IMR-90 (cell line): ENCODE measurements at regions not wholly inside any gene's neighbourhood (a gene's known extent, or its start where the extent isn't known, plus 50 kb on each side); places are given as distances from the start of the nearest gene placed in this dataset.

Source experiments
- ATAC-seq: fragments of 200-7000 bp; cut with Tn5 transposase; 2 replicates; pipeline ENCODE4 v1.9.1; 2020; ENCODE audit warnings: low read depth, mild to moderate bottlenecking, moderate library complexity
- BruUV-seq: library from RNA; stranded (reverse); fragments of 400-500 nt; replicated peaks from 2 replicates; lab custom pipeline; 2021; lab: Mats Ljungman, UMichigan
- CTCF ChIA-PET: fragments of 300-600 bp; formaldehyde crosslinking; extraction: SDS; loops from one replicate; lab custom pipeline; 2021; ENCODE audit warnings: antibody characterized with exemption; lab: Yijun Ruan, JAX
- POLR2A ChIA-PET: fragments of 300-600 bp; sonication (Branson Sonifier 250); formaldehyde crosslinking; loops from one replicate; lab custom pipeline; 2022; ENCODE audit warnings: antibody characterized with exemption; ENCODE audit not compliant: unreplicated experiment; lab: Charles Lee
- DNase-seq: peaks from one replicate; pipeline ENCODE4 v3.0.0; 2013
- H2AFZ ChIP-seq: replicated peaks from 2 replicates; pipeline ENCODE3; 2013; ENCODE audit warnings: low read length, mild to moderate bottlenecking; ENCODE audit not compliant: poor library complexity
- H2AK5ac ChIP-seq: 2 replicates; pipeline ENCODE4 v1.6.1; 2013; ENCODE audit warnings: low read depth, low read length, inconsistent platforms
- H2AK9ac ChIP-seq: replicated peaks from 2 replicates; pipeline ENCODE3; 2013; ENCODE audit warnings: mild to moderate bottlenecking, low read depth, low read length, moderate library complexity; ENCODE audit not compliant: poor library complexity
- H2BK120ac ChIP-seq: 2 replicates; pipeline ENCODE4 v1.6.1; 2013; ENCODE audit warnings: low read depth, low read length, inconsistent platforms
- H2BK15ac ChIP-seq: 3 replicates; pipeline ENCODE4 v1.6.1; 2013; ENCODE audit warnings: low read depth, low read length, inconsistent platforms
- H2BK20ac ChIP-seq: 2 replicates; pipeline ENCODE4 v1.6.1; 2013; ENCODE audit warnings: low read depth, mild to moderate bottlenecking, inconsistent platforms, low read length, moderate library complexity
- H2BK5ac ChIP-seq: 2 replicates; pipeline ENCODE4 v1.6.1; 2013; ENCODE audit warnings: mild to moderate bottlenecking, low read depth, low read length, inconsistent platforms; ENCODE audit not compliant: poor library complexity, severe bottlenecking
- H3K14ac ChIP-seq: replicated peaks from 2 replicates; pipeline ENCODE4 v1.6.1; 2013; ENCODE audit warnings: low read depth, low read length, inconsistent platforms
- H3K18ac ChIP-seq: 2 replicates; pipeline ENCODE4 v1.6.1; 2013; ENCODE audit warnings: low read depth, low read length, control low read depth
- H3K23ac ChIP-seq: 2 replicates; pipeline ENCODE4 v1.6.1; 2013; ENCODE audit warnings: low read depth, low read length, inconsistent platforms
- H3K27ac ChIP-seq: 2 replicates; pipeline ENCODE4 v1.5.1; 2013; ENCODE audit warnings: mild to moderate bottlenecking, control low read depth, low read length; ENCODE audit not compliant: insufficient read depth
- H3K27me3 ChIP-seq: 2 replicates; pipeline ENCODE4 v1.6.1; 2013; ENCODE audit warnings: low read length; ENCODE audit not compliant: control insufficient read depth, insufficient read depth
- H3K36me3 ChIP-seq: 2 replicates; pipeline ENCODE4 v1.6.1; 2013; ENCODE audit warnings: low read length, mixed read lengths; ENCODE audit not compliant: control insufficient read depth, insufficient read depth
- H3K4ac ChIP-seq: 2 replicates; pipeline ENCODE4 v1.6.1; 2013; ENCODE audit warnings: low read depth, low read length, inconsistent platforms
- H3K4me1 ChIP-seq: 2 replicates; pipeline ENCODE4 v1.6.1; 2013; ENCODE audit warnings: low read length, mixed read lengths; ENCODE audit not compliant: control insufficient read depth, insufficient read depth
- H3K4me2 ChIP-seq: 2 replicates; pipeline ENCODE4 v1.6.1; 2013; ENCODE audit warnings: low read depth, mild to moderate bottlenecking, control low read depth, low read length, moderate library complexity
- H3K4me3 ChIP-seq: 2 replicates; pipeline ENCODE4 v1.5.1; 2013; ENCODE audit warnings: low read depth, mild to moderate bottlenecking, control low read depth, low read length, moderate library complexity; ENCODE audit not compliant: insufficient read depth
- H3K56ac ChIP-seq: 2 replicates; pipeline ENCODE4 v1.6.1; 2013; ENCODE audit warnings: low read length, inconsistent platforms; ENCODE audit not compliant: insufficient read depth; ENCODE audit errors: extremely low read depth
- H3K79me1 ChIP-seq, 2 experiments: 2 replicates each; pipeline ENCODE4 v1.6.1; 2013; ENCODE audit warnings: low read length in 2 of 2, inconsistent platforms in 1 of 2, low read depth in 1 of 2
- H3K9ac ChIP-seq: 2 replicates; pipeline ENCODE4 v1.6.1; 2013; ENCODE audit warnings: low read depth, low read length, control low read depth
- H3K9me1 ChIP-seq: 2 replicates; pipeline ENCODE4 v1.6.1; 2013; ENCODE audit warnings: low read length, inconsistent platforms; ENCODE audit not compliant: insufficient read depth
- H3K9me3 ChIP-seq: 2 replicates; pipeline ENCODE4 v1.6.1; 2013; ENCODE audit warnings: low read length; ENCODE audit not compliant: control insufficient read depth, insufficient read depth
- H4K20me1 ChIP-seq: 2 replicates; pipeline ENCODE4 v1.6.1; 2013; ENCODE audit warnings: low read length, inconsistent platforms; ENCODE audit not compliant: insufficient read depth
- H4K5ac ChIP-seq: 2 replicates; pipeline ENCODE4 v1.6.1; 2013; ENCODE audit warnings: mild to moderate bottlenecking, low read depth, low read length, control low read depth
- H4K8ac ChIP-seq, 2 experiments: 2 replicates each; pipeline ENCODE4 v1.6.1; 2013; ENCODE audit warnings: low read depth in 2 of 2, low read length in 2 of 2, control low read depth in 1 of 2, inconsistent platforms in 1 of 2
- H4K91ac ChIP-seq: 2 replicates; pipeline ENCODE4 v1.6.1; 2013; ENCODE audit warnings: low read depth, low read length, inconsistent platforms; ENCODE audit not compliant: insufficient read depth
- MAFK ChIP-seq: IDR thresholded peaks from 2 replicates; pipeline ENCODE4 v1.6.1; 2012; ENCODE audit warnings: low read depth, low read length, improper control_type of control experiment
- SMC3 ChIP-seq: fragments of 150-350 bp; IDR thresholded peaks from 2 replicates; pipeline ENCODE4 v1.6.1; 2016; ENCODE audit warnings: low read depth, mild to moderate bottlenecking, antibody characterized with exemption, low read length, moderate library complexity
- WGBS, 2 experiments: methylation state at CpG; one replicate each; pipeline versions ENCODE4 v1.1.5 to v1.1.7; 2013; ENCODE audit warnings: missing lambda C conversion rate in 2 of 2; ENCODE audit not compliant: insufficient read length in 1 of 2; ENCODE audit errors: extremely low coverage in 2 of 2; 5-methylcytosine and 5-hydroxymethylcytosine counted together
- dilution Hi-C: fragments of 300-500 bp; cut with HindIII; formaldehyde crosslinking; loops from one replicate; pipeline ENCODE4 v1.14.3; 2018; ENCODE audit warnings: low sequenced_read_pairs; ENCODE audit not compliant: unreplicated experiment
- in situ Hi-C: fragments of 300-500 bp; cut with MboI; formaldehyde crosslinking; loops from 3 replicates; pipeline ENCODE4 v1.14.3; 2019; ENCODE audit warnings: low sequenced_read_pairs, inconsistent platforms, mixed read lengths
- intact Hi-C: fragments of 100-400 bp; cut with micrococcal nuclease; formaldehyde crosslinking; loops from 2 replicates; pipeline ENCODE4 v1.10.0; 2022
- TF ChIP-seq, protein P1 (sequence below): fragments of 150-350 bp; IDR thresholded peaks from 2 replicates; pipeline ENCODE4 v1.6.1; 2016; ENCODE audit warnings: low read depth, mild to moderate bottlenecking, low read length, moderate library complexity, borderline replicate concordance

DNA sequence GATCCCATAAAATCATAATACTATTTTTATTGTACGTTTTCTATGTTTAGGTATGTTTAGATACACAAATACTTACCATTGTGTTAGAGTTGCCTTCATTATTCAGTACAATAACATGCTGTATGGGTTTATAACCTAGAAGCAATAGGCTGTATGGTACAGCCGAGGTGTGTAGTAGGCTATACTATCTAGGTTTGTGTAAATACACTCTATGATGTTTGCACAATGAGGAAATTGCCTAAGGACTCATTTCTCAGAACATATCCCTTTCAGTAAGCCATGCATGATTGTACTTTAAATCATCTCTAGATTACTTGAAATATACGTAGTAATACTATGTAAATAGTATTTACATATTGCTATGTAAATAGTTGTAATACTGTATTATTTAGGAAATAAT lies 156.7 kb downstream of the CDCA7 start:
- H3K9me1 ChIP-seq = no peaks in the 10 kb centered on the region
- no CpG with 5 or more reads among the region's 3 CpGs for WGBS, 2 experiments
- no peaks in the 10 kb centered on the region for H3K9me3 ChIP-seq
- H3K27ac ChIP-seq = no peak overlapping the region
- in situ Hi-C loops = no loop called here
- no peaks in the 10 kb centered on the region for H4K20me1 ChIP-seq
- no peaks in the 10 kb centered on the region for H3K36me3 ChIP-seq
- POLR2A ChIA-PET = no interaction called here
- no peak overlapping the region for H3K4ac ChIP-seq
- H3K23ac ChIP-seq = no peak overlapping the region
- DNase-seq = no peak
- CTCF ChIA-PET = no interaction called here
- BruUV-seq = no TSS peak
- peaks cover 28% of the 10 kb centered on the region for H3K27me3 ChIP-seq
- H4K5ac ChIP-seq = no peak overlapping the region
- H3K4me3 ChIP-seq = no peak overlapping the region
- no peak for ATAC-seq
- H2BK15ac ChIP-seq = no peak overlapping the region
- H3K56ac ChIP-seq = no peak overlapping the region
- no peak overlapping the region for H2BK20ac ChIP-seq
- TF ChIP-seq SMC3 (no peak), MAFK (no peak)
- TF ChIP-seq, protein P1, sequence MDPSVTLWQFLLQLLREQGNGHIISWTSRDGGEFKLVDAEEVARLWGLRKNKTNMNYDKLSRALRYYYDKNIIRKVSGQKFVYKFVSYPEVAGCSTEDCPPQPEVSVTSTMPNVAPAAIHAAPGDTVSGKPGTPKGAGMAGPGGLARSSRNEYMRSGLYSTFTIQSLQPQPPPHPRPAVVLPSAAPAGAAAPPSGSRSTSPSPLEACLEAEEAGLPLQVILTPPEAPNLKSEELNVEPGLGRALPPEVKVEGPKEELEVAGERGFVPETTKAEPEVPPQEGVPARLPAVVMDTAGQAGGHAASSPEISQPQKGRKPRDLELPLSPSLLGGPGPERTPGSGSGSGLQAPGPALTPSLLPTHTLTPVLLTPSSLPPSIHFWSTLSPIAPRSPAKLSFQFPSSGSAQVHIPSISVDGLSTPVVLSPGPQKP = no peak
- H2BK120ac ChIP-seq = no peak overlapping the region
- dilution Hi-C loops = no loop called here
- no peak overlapping the region for H2BK5ac ChIP-seq
- H3K79me1 ChIP-seq = no peaks in the 10 kb centered on the region
- H3K4me1 ChIP-seq = no peaks in the 10 kb centered on the region
- H4K8ac ChIP-seq = no peak overlapping the region
- no peak overlapping the region for H2AK9ac ChIP-seq
- no peak overlapping the region for H3K14ac ChIP-seq
- no peak overlapping the region for H3K9ac ChIP-seq
- H3K18ac ChIP-seq = no peak overlapping the region
- intact Hi-C loops = no loop called here
- H4K91ac ChIP-seq = no peak overlapping the region
- H2AFZ ChIP-seq = no peak overlapping the region
- no peak overlapping the region for H3K4me2 ChIP-seq
- H2AK5ac ChIP-seq = no peak overlapping the region
